ENCODE measurements at regions not wholly inside any gene's neighbourhood (a gene's known extent, or its start where the extent isn't known, plus 50 kb on each side); places are given as distances from the start of the nearest gene placed in this dataset.

DNA sequence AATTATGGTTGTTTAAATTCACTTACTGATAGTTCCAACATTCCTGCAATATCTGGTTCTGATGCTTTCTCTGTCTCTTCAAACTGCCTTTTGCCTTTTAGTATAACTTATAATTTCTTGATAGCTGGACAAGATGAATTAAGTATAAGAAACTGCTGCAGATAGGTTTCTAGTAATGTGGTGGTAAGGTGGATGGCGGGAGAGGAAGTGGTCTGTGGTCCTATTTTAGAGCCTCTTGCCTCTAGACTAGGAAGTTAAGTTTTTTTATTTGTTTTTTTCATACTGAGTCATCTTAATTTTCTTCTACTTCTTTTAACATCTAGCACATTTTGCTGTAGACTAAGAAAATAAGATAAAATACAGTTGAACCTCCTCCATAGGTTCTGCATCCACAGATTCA is 310.0 kb downstream of the SLITRK2 start:
- Histone ChIP-seq H3K9me2 (replicated peaks; ENCODE audit: control insufficient read depth, low read length) (no peaks in the 10 kb centered on the region), H4K20me1 (ENCODE audit: control insufficient read depth, insufficient read depth, low read depth, low read length) (no peaks in the 10 kb centered on the region), H3F3A (ENCODE audit: control insufficient read depth, insufficient read depth) (no peaks in the 10 kb centered on the region), H3K4me1 (ENCODE audit: control insufficient read depth, low read length) (no peaks in the 10 kb centered on the region), H3K27me3 (ENCODE audit: control insufficient read depth, low read length) (no peaks in the 10 kb centered on the region), H3K27ac (ENCODE audit: low read depth, low read length) (no peak overlapping the region), H3K9me3 (ENCODE audit: control insufficient read depth, insufficient read depth, low read length) (no peaks in the 10 kb centered on the region), H3K79me2 (ENCODE audit: control insufficient read depth, low read length) (no peaks in the 10 kb centered on the region), H3K36me3 (ENCODE audit: control insufficient read depth, low read length) (no peaks in the 10 kb centered on the region), H3K4me3 (ENCODE audit: low read length) (no peak overlapping the region), H3K4me2 (ENCODE audit: low read length) (no peak overlapping the region)
- TF ChIP-seq, protein P1, sequence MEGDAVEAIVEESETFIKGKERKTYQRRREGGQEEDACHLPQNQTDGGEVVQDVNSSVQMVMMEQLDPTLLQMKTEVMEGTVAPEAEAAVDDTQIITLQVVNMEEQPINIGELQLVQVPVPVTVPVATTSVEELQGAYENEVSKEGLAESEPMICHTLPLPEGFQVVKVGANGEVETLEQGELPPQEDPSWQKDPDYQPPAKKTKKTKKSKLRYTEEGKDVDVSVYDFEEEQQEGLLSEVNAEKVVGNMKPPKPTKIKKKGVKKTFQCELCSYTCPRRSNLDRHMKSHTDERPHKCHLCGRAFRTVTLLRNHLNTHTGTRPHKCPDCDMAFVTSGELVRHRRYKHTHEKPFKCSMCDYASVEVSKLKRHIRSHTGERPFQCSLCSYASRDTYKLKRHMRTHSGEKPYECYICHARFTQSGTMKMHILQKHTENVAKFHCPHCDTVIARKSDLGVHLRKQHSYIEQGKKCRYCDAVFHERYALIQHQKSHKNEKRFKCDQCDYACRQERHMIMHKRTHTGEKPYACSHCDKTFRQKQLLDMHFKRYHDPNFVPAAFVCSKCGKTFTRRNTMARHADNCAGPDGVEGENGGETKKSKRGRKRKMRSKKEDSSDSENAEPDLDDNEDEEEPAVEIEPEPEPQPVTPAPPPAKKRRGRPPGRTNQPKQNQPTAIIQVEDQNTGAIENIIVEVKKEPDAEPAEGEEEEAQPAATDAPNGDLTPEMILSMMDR (IDR thresholded peaks at IDR 0.05; ENCODE audit: low read depth, low read length, poor library complexity, severe bottlenecking) = no peak
- no peak for TF ChIP-seq EZH2phosphoT487 (IDR thresholded peaks at IDR 0.05; ENCODE audit: borderline replicate concordance, low read length)

DNA sequence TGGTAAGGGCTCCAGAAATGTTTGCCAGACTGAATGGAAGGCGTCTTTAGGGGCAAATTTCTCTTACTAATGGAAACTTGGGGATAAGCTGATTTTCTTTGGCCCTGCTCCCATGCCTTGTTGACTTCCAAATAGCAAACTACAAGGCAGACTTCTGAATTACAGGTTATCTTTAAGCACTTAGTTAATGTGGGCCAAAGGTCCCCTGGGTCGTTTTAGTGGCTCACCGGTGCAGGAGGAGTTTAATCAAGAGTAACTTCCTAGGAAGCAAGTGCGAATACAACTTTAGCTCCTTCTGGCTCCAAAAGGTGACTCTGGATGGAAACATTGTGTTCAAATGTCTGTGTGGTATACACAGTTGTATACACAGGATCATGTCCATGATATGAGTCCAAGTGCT is 323.6 kb downstream of the SLITRK2 start:
- Histone ChIP-seq H3K9me3 (ENCODE audit: control insufficient read depth, insufficient read depth, low read length) (no peaks in the 10 kb centered on the region), H3K4me2 (ENCODE audit: low read length) (no peak overlapping the region), H3K36me3 (ENCODE audit: control insufficient read depth, low read length) (no peaks in the 10 kb centered on the region), H3K4me1 (ENCODE audit: control insufficient read depth, low read length) (no peaks in the 10 kb centered on the region), H3F3A (ENCODE audit: control insufficient read depth, insufficient read depth) (no peaks in the 10 kb centered on the region), H4K20me1 (ENCODE audit: control insufficient read depth, insufficient read depth, low read depth, low read length) (no peaks in the 10 kb centered on the region), H3K27me3 (ENCODE audit: control insufficient read depth, low read length) (no peaks in the 10 kb centered on the region), H3K4me3 (ENCODE audit: low read length) (no peak overlapping the region), H3K27ac (ENCODE audit: low read depth, low read length) (no peak overlapping the region), H3K79me2 (ENCODE audit: control insufficient read depth, low read length) (no peaks in the 10 kb centered on the region), H3K9me2 (replicated peaks; ENCODE audit: control insufficient read depth, low read length) (no peaks in the 10 kb centered on the region)
- TF ChIP-seq, protein P1 (IDR thresholded peaks at IDR 0.05; ENCODE audit: low read depth, low read length, poor library complexity, severe bottlenecking) = no peak
- TF ChIP-seq EZH2phosphoT487 (IDR thresholded peaks at IDR 0.05; ENCODE audit: borderline replicate concordance, low read length) = no peak

DNA sequence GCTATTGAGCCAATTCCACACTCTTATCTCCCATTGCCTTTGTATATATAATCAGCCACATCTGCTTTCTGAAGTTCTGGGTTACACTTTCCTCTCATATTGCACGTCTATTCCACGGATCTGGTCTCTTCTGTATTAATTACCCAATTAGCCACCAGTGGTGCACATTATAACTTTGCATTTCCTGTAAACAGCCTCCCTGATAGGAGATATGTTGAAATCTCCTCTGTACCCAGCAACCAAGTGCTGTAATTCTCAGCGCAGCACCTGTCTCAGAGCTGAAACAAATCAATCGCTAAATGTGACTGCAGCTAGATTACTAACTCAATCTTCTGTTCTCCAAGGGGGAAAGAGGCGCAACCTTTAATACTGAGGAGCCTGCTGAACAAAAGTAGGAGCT is 326.4 kb downstream of the SLITRK2 start:
- Histone ChIP-seq H3K4me2 (ENCODE audit: low read length) (no peak overlapping the region), H4K20me1 (ENCODE audit: control insufficient read depth, insufficient read depth, low read depth, low read length) (no peaks in the 10 kb centered on the region), H3K36me3 (ENCODE audit: control insufficient read depth, low read length) (no peaks in the 10 kb centered on the region), H3K27me3 (ENCODE audit: control insufficient read depth, low read length) (no peaks in the 10 kb centered on the region), H3K9me3 (ENCODE audit: control insufficient read depth, insufficient read depth, low read length) (no peaks in the 10 kb centered on the region), H3K79me2 (ENCODE audit: control insufficient read depth, low read length) (no peaks in the 10 kb centered on the region), H3F3A (ENCODE audit: control insufficient read depth, insufficient read depth) (no peaks in the 10 kb centered on the region), H3K27ac (ENCODE audit: low read depth, low read length) (no peak overlapping the region), H3K9me2 (replicated peaks; ENCODE audit: control insufficient read depth, low read length) (no peaks in the 10 kb centered on the region), H3K4me1 (ENCODE audit: control insufficient read depth, low read length) (no peaks in the 10 kb centered on the region), H3K4me3 (ENCODE audit: low read length) (no peak overlapping the region)
- TF ChIP-seq, protein P1 (IDR thresholded peaks at IDR 0.05; ENCODE audit: low read depth, low read length, poor library complexity, severe bottlenecking) = no peak

DNA sequence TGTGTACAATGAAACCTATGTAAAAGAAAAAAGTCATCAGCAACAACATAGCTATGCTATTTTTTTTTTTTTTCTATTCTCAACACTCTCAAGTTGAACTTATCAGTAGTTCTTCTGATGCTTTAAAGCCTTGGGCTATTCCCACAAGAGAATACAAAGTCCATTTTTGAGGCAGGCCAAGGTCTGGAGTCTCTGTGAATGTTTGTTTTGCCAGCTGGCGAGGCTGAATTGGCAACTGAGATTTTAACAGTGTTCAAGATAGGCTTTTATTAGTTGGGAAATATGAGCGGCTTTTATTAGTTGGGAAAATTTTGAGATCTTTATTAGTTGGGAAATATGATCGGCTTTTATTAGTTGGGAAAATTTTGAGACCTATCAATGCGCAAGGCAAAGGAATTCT is 336.6 kb downstream of the SLITRK2 start:
- Histone ChIP-seq H3K27ac (ENCODE audit: low read depth, low read length) (no peak overlapping the region), H3K4me3 (ENCODE audit: low read length) (no peak overlapping the region), H3K9me2 (replicated peaks; ENCODE audit: control insufficient read depth, low read length) (no peaks in the 10 kb centered on the region), H4K20me1 (ENCODE audit: control insufficient read depth, insufficient read depth, low read depth, low read length) (no peaks in the 10 kb centered on the region), H3K9me3 (ENCODE audit: control insufficient read depth, insufficient read depth, low read length) (no peaks in the 10 kb centered on the region), H3K4me2 (ENCODE audit: low read length) (no peak overlapping the region), H3K27me3 (ENCODE audit: control insufficient read depth, low read length) (no peaks in the 10 kb centered on the region), H3F3A (ENCODE audit: control insufficient read depth, insufficient read depth) (no peaks in the 10 kb centered on the region), H3K4me1 (ENCODE audit: control insufficient read depth, low read length) (no peaks in the 10 kb centered on the region), H3K36me3 (ENCODE audit: control insufficient read depth, low read length) (no peaks in the 10 kb centered on the region), H3K79me2 (ENCODE audit: control insufficient read depth, low read length) (no peaks in the 10 kb centered on the region)
- TF ChIP-seq, protein P1 (IDR thresholded peaks at IDR 0.05; ENCODE audit: low read depth, low read length, poor library complexity, severe bottlenecking) = no peak
- no peak for TF ChIP-seq EZH2phosphoT487 (IDR thresholded peaks at IDR 0.05; ENCODE audit: borderline replicate concordance, low read length)
